KMS-11 (cell line): ENCODE measurements at regions not wholly inside any gene's neighbourhood (a gene's known extent, or its start where the extent isn't known, plus 50 kb on each side); places are given as distances from the start of the nearest gene placed in this dataset.

Experiments
- H2AFZ ChIP-seq: fragments of 200-600 bp; sonication (generic); 2 replicates; pipeline ENCODE4 v1.6.1; 2016; ENCODE audit warnings: antibody characterized with exemption, mixed run types, low read depth
- H3K27ac ChIP-seq: fragments of 200-600 bp; sonication (generic); 2 replicates; pipeline ENCODE4 v1.6.1; 2016; ENCODE audit warnings: mild to moderate bottlenecking, mixed run types
- H3K27me3 ChIP-seq: fragments of 200-600 bp; sonication (generic); 2 replicates; pipeline ENCODE4 v1.6.1; 2017; ENCODE audit warnings: mild to moderate bottlenecking, low read depth, mixed run types, moderate library complexity; ENCODE audit not compliant: insufficient read depth
- H3K36me3 ChIP-seq: fragments of 200-600 bp; sonication (generic); 2 replicates; pipeline ENCODE4 v1.6.1; 2017; ENCODE audit warnings: mild to moderate bottlenecking, mixed run types; ENCODE audit not compliant: insufficient read depth
- H3K4me1 ChIP-seq: fragments of 200-600 bp; sonication (generic); 2 replicates; pipeline ENCODE4 v1.6.1; 2016; ENCODE audit warnings: mild to moderate bottlenecking, low read depth, mixed run types; ENCODE audit not compliant: poor library complexity, severe bottlenecking
- H3K4me2 ChIP-seq: fragments of 200-600 bp; sonication (generic); 2 replicates; pipeline ENCODE4 v1.7.0; 2016; ENCODE audit warnings: mild to moderate bottlenecking, mixed run types
- H3K4me3 ChIP-seq: fragments of 200-600 bp; sonication (generic); IDR thresholded peaks from 2 replicates; pipeline ENCODE4 v1.6.1; 2017; ENCODE audit warnings: low read depth, low read length, mixed read lengths; ENCODE audit not compliant: insufficient read depth
- H3K79me2 ChIP-seq: fragments of 200-600 bp; sonication (generic); 2 replicates; pipeline ENCODE4 v1.6.1; 2016; ENCODE audit warnings: low read depth, mixed run types; ENCODE audit not compliant: insufficient read depth
- H3K9ac ChIP-seq: fragments of 200-600 bp; sonication (generic); 2 replicates; pipeline ENCODE4 v1.6.1; 2016; ENCODE audit warnings: mild to moderate bottlenecking, mixed run types
- H4K20me1 ChIP-seq: fragments of 200-600 bp; sonication (generic); 2 replicates; pipeline ENCODE4 v1.6.1; 2016; ENCODE audit warnings: mild to moderate bottlenecking, mixed run types; ENCODE audit not compliant: insufficient read depth
- CTCF ChIP-seq: fragments of 200-600 bp; sonication (generic); conservative IDR thresholded peaks from 2 replicates; pipeline ENCODE4 v1.6.1; 2017; ENCODE audit warnings: low read depth, mild to moderate bottlenecking, antibody characterized with exemption, low read length, moderate library complexity, mixed read lengths

- no peak for TF ChIP-seq CTCF
- Histone ChIP-seq H3K36me3 (no peaks in the 10 kb centered on the region), H3K4me2 (no peak overlapping the region), H3K27me3 (no peaks in the 10 kb centered on the region), H3K4me1 (no peaks in the 10 kb centered on the region), H2AFZ (no peak overlapping the region), H3K9ac (no peak overlapping the region), H4K20me1 (no peaks in the 10 kb centered on the region), H3K79me2 (no peaks in the 10 kb centered on the region), H3K27ac (no peak overlapping the region), H3K4me3 (no peak overlapping the region)
Observed at GRCh38 chr18:70506511-70506910, 217.7 kb downstream of the SOCS6 start.

- no peak overlapping the region for H3K27ac ChIP-seq
- no peak overlapping the region for H3K4me2 ChIP-seq
- no peaks in the 10 kb centered on the region for H3K27me3 ChIP-seq
- no peaks in the 10 kb centered on the region for H3K36me3 ChIP-seq
- H2AFZ ChIP-seq = no peak overlapping the region
- no peak overlapping the region for H3K4me3 ChIP-seq
- no peaks in the 10 kb centered on the region for H3K4me1 ChIP-seq
- no peaks in the 10 kb centered on the region for H4K20me1 ChIP-seq
- no peak for TF ChIP-seq CTCF
- no peaks in the 10 kb centered on the region for H3K79me2 ChIP-seq
- H3K9ac ChIP-seq = no peak overlapping the region
Observed at GRCh38 chr18:70503060-70503459, 214.2 kb downstream of the SOCS6 start.

GRCh38 chr18:70501358-70501757, 212.5 kb downstream of the SOCS6 start:
- Histone ChIP-seq H2AFZ (no peak overlapping the region), H3K27ac (no peak overlapping the region), H4K20me1 (no peaks in the 10 kb centered on the region), H3K27me3 (no peaks in the 10 kb centered on the region), H3K4me3 (no peak overlapping the region), H3K4me1 (no peaks in the 10 kb centered on the region), H3K36me3 (no peaks in the 10 kb centered on the region), H3K79me2 (no peaks in the 10 kb centered on the region), H3K9ac (no peak overlapping the region), H3K4me2 (no peak overlapping the region)
- TF ChIP-seq CTCF = no peak

DNA sequence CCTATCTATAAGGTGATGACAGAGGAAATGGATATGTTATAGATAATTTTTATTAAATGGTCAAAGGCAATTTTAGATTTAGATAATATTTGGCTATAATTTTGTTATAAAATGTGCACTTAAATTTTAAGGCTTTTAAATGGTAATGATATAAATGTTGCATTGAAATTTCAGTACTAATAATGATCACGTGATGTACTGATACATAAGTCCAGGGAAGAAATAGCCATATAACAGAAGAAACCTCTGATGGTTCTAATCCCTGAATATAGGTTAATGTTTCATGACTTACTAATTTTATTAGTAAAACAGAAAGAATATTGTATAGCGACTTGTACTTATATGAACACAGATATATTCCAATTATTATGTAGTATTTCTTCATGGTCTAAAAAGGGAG, 211.9 kb downstream of the SOCS6 start:
- H3K79me2 ChIP-seq = no peaks in the 10 kb centered on the region
- no peaks in the 10 kb centered on the region for H3K4me1 ChIP-seq
- no peaks in the 10 kb centered on the region for H3K36me3 ChIP-seq
- no peak overlapping the region for H3K4me3 ChIP-seq
- no peak overlapping the region for H3K4me2 ChIP-seq
- H3K27me3 ChIP-seq = no peaks in the 10 kb centered on the region
- H2AFZ ChIP-seq = no peak overlapping the region
- H3K27ac ChIP-seq = no peak overlapping the region
- TF ChIP-seq CTCF = no peak
- no peak overlapping the region for H3K9ac ChIP-seq
- H4K20me1 ChIP-seq = no peaks in the 10 kb centered on the region

- Histone ChIP-seq H3K4me2 (no peak overlapping the region), H4K20me1 (no peaks in the 10 kb centered on the region), H3K9ac (no peak overlapping the region), H3K27ac (no peak overlapping the region), H2AFZ (no peak overlapping the region), H3K4me3 (no peak overlapping the region), H3K27me3 (no peaks in the 10 kb centered on the region), H3K4me1 (no peaks in the 10 kb centered on the region), H3K36me3 (no peaks in the 10 kb centered on the region), H3K79me2 (no peaks in the 10 kb centered on the region)
- TF ChIP-seq CTCF = no peak
Observed at GRCh38 chr18:70499218-70499691, 210.4 kb downstream of the SOCS6 start.
